Stimulated activated CD8-positive, alpha-beta memory T cell treated with anti-CD3 and anti-CD28 coated beads, Interleukin-4, amount 100 ng/mL, for 48 hours (primary cell): ENCODE measurements at regions not wholly inside any gene's neighbourhood (a gene's known extent, or its start where the extent isn't known, plus 50 kb on each side); places are given as distances from the start of the nearest gene placed in this dataset.

Experiments used
- DNase-seq: peaks from one replicate; pipeline ENCODE4 v3.0.0-alpha.2; 2020

DNA sequence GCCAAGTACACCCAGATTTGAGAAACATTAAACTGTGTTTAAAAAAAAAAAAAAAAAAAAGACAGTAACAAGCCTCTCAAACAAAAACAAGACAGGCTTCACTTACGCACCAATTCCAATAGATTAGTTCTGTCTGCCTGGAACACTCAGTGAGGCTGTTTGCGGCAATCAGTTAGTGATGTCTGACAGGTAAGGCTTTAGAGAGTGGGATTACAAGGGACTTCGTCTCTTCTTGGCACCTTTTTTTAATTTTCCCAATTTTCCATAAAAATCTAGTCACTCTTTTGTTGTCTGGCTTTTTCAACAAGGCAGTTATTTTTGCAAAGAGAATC is 79.6 kb downstream of the NCOR2 start:
- no peak for DNase-seq

DNA sequence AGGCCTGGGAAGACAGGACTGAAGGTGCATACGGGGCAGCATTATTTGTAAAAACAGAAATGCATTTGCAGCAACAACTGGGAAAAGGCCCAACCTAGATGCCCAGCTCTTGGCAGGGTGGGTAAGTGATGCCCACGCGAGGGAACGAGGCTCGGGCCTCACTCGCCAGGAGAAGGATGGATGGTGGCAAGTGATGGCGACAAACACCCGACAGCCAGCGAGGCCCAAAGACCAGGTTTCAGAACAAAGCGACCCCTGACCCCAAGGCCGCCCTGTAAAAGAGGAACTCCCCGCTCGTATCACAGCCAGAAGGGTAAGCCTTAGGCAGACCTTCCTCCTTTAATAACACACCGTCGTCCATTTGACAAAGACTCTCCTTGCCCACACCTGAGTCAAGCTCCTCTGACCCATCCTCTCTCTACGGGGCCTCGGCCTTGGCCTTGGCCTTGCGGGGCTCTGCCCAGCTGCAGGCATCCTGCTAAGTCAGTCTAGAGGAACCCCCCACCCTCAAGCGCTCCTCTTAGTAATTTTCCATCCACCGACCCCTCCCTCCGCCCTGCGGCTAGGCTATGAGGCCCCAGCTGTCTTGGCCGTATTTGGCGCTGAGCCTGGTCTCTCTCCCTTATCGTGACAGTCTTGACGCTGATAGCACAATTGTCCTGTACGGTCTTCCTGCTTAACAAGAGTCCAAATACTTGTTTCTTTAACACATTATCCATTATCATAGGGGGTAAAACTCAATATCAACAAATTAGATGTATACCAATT is 80.2 kb downstream of the NCOR2 start:
- no peak for DNase-seq

- DNase-seq = no peak
Measured at GRCh38 chr12:124486346-124486963, 81.0 kb downstream of the NCOR2 start.

GRCh38 chr12:124485371-124485770 is 82.0 kb downstream of the NCOR2 start:
- DNase-seq = no peak

DNA sequence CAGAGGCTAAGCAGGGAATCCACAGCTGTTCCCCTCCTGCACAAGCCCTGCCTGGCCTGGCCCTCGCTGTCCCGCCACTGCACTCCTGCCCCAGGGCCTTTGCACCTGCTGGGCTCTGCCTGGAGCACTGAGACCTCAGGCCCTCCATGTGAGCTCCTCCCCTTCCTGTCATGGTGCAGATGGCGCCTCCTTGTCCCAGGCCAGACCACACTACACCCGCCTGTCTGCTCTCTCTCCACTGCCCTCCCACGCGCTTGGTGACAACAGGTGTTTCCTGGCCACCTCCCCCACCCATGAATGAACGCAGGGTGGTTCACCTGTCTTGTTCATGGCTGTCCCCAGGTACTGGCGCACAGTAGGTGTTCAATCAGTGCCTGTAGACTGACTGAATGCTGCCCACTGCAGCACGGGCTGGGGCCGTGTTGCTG is 82.9 kb downstream of the NCOR2 start:
- peak; percentile 49 for DNase-seq

GRCh38 chr12:124484067-124484466 is 83.3 kb downstream of the NCOR2 start:
- DNase-seq = no peak

DNA sequence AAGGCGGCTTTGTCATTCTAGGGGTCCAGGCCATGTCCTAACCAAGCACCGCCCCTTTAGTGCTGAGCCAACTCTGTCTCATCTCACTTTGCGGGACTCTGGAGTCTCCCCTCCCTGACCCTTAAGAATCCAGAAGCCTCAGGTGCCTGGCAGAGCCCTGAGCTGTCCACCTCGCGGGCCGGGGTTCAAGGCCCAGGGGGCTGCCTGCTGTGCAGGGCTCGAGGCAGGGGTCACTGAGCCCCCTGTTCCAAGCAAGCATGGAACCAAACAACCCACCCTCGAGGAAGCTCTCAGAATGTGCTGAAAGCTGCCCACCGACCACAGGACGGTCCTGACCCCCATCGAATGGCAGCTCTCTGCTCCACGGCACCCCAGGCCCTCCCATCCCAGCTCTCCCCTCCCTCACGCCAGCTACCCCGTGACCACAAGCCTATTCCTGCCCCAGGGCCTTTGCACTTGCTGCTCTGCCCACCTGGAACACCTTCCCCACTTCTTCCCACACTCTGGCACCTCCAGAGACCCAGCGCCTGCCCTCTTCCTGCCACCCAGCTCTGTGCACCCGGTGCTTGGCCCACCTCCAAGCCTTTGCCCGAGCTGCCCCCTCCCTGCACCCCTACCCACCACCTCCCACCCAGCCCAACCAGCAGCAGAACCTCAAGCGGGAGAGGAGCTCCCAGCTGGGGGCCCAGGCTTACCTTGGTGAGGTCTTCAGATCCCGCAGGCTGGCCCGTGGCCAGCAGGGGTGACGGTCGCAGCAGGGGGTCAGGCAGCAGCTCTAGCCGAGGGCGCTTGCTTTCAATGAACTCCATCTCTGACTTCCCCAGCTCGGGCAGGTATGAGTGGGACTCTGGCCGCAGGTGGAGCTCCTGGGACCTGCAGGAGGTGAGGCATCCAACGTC is 84.3 kb downstream of the NCOR2 start:
- no peak for DNase-seq

DNA sequence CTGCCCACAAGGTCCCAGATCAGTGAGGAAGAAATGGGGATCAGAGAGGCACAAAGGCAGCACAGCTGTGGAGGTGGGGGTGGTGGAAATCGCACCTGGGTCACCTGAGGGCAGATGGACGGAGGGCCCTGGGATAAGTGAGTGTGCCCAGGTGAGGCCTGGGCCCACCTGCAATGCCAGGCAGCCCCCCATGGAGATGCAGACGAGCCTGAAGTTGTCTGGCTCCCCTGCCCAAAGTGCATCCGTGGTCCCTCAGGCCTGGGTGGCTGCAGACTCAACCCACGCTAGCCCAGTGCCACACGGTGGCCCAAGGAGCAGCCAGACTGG is 84.9 kb downstream of the NCOR2 start:
- DNase-seq = no peak

DNA sequence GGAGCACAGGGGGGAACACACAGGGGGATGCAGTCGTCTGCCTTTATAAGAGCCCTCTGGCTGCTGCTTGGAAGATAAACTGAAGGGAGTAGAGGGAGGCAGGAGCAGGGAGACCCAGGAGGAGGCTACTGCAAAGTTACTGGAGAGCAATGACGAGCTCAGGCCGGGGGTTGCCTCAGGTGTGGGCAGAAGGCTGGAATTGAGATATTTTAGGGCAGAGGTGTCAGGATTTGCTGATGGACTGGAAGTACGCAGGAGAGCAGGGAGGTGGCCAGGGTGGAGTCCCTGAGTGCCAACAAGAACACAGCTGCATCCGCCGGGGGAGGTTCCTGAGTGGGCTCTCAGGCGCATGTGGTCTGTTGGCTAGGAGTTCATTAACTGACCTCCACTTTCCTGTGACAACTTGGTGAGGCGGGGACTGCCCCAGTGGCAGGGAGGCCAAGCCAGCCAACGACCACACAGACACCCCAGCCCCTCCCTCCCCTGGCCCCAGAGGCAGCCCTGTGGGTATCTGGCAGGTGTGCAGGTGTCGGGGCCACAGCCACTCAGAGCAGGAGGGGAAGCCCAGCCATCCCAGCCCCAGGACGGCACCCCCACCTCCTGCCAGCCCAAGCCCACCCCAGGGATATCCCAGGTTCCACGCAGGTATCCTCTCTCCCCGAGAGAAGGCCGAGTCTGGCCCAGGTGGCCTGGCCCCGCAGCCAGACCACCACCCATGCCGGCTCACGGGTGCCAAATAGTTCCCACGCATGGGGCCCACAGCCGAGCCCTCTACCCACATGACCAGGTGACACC is 85.4 kb downstream of the NCOR2 start:
- DNase-seq = no peak

DNA sequence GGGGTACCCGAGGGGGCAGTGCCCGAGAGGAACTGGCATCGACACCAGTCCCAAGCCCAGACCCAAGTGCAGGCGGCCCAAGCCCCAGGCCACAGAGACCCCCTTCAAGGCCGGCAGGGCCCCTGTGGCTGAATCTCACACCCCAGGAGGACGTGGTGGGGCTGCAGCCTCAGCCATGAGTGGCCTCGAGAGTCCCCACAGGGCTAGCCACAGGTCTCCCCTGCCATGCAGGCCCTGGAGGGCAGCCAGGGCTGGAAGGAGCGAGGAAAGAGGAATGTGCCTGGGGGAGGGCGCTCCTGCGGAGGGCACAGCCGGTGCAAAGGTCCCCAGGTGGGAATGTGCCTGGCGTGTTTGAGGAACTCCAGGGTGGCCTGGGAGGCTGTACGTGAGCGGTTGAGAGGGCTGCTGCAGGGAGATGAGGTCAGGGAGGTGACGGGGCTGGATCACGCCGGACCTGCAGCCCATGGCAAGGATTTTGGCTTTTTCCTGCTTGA is 86.1 kb downstream of the NCOR2 start:
- DNase-seq = no peak

GRCh38 chr12:124480469-124481256 is 86.7 kb downstream of the NCOR2 start:
- DNase-seq = peak; percentile 67

DNA sequence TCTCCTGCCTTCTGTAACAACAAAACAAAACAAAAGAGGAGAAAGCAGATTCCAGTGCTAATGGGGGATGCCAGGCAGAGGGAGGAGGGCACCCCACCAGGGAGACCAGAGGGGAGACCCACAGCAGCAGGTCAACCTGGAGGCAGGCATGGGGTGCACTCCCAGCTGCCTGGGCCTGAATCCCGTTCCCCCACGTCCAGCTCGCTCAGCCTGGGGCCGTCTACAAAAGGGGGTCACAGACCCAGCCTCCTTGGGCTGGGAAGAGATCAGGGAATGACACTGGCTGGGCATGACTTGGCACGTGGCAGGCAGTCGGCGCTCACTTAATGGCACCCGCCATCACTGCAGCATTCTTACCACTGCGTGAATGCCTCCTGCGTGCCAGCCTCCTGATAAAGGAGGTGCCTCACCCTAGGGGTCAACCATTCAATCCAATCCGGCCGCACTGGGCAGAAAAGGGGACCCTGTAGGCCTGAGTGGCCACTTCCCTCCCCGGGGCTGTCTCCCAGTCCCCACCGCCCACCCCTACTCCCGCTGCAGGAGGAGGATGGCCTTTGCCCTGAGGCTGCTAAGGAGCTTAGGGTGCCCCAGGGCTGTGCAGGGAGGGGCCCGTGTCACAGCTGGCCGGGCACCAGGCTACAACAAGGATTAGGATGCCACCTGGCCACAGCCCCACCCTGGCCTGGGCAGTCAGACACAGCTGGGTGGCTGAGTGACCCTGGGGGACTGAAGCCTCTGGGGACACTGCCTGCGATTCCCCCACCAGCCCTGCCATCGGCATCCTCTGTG is 87.5 kb downstream of the NCOR2 start:
- no peak for DNase-seq

DNA sequence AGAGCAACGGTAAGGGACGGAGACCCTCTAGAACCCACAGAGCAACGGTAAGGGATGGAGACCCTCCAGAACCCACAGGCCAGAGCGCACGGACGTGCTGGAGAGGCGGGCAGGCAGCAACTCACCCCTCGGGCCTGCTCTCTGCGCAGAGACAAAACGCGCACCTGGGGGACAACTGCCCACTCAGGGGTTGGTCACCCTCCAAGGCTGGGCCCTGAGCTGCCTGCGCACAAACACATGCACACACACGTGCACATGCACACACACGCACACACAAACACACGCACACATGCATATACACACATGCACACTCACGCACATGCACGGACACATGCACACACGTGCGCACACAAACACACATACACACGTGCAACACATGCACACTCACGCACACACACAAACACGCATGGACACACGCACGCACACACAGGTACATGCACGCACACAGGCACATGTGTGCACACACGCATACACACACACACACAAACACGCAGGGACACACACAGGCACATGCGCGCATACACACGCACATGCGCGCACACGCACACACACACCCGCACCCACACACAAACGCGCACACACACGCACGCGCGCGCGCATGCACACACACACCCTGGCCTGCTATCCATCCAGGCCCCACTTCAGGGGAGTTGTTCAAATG is 88.3 kb downstream of the NCOR2 start:
- no peak for DNase-seq

DNA sequence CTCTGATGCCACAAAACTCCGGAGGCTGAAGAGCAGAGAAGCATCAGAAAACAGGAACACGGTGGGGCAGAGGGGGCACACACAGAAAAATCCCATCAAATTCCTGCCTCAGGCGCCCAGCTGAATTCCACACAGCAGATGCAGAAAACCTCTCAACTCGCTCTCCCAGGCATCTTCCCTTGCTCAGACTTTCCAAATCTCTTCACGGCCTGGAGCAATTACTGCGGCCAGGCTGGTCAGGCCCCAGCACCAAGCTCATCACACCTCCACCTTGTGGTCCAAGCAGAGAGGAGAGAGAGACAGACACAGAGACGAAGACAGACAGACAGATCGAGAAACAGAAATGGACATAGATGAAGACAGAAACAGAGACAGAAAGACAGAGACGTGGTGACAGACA is 89.0 kb downstream of the NCOR2 start:
- no peak for DNase-seq

- no peak for DNase-seq
Measured at GRCh38 chr12:124477107-124477915, 90.1 kb downstream of the NCOR2 start.

DNA sequence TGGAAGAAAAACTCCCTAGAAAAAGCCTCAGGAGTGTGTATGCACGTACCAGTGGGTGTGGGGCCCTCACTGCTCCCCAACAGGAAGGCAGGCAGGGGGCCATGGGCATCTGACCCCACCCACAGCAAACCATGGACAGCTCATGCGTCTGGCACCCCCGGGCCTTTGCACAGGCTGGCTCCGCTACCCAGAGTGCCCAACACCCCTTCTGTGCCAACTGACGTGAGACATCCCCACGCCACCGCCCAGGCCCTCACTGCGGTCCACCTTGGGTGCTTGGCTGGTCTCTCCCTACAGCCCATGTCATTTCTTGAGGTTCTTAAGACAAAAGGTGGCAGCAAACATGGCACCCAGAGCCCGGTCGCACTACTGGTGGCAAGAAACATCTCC is 91.4 kb downstream of the NCOR2 start:
- DNase-seq = no peak

DNA sequence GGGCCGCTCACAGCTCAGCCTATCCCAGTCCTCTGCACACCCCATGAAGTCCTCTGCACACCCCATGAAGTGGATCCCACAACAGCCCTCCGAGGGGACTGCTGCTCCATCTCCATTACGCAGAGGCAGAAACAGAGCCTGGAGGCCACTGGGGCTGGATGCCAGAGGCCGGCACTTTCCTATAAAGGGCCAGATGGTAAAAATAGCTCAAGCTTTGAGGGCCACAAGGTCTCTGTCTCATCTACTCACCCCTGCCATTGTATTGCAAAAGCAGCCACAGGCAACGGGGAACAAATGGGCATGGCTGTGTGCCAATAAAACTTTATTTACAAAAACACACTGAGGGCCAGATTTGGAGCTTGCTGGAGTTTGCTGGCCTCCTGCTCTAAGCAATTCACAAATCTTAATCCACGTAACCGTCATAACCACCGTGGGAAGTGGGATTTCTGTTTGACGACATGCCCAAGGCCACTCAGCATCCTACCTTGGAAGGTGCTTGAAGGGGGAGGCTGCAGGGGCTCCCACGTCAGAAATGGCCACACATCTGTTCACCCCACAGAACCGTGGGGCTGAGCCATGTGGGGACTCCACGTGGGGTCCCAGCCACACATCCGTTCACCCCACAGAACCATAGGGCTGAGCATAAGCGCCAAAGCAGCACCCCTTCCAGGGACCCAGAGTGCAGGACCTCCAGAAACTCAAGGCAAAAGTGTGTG is 92.0 kb downstream of the NCOR2 start:
- DNase-seq = no peak

DNA sequence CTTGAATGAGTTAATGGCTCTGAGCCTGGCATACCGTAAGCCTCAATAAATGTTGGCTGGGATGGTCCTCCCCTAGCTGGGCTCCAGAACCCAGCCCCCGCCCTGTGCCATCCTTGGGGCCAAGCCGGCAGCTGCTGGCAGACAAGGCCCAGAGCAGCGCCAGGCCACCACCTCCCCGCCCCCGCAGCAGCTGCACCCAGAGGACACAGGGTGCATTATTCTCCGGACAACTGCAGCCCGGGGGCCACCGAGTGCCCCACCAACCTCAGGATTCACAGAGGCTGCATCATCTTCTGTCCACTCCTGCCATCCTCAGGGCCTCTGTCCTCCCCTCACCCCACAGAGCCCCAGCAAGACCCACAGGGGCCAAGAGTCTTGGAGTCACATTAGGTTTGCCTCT is 92.7 kb downstream of the NCOR2 start:
- no peak for DNase-seq

DNA sequence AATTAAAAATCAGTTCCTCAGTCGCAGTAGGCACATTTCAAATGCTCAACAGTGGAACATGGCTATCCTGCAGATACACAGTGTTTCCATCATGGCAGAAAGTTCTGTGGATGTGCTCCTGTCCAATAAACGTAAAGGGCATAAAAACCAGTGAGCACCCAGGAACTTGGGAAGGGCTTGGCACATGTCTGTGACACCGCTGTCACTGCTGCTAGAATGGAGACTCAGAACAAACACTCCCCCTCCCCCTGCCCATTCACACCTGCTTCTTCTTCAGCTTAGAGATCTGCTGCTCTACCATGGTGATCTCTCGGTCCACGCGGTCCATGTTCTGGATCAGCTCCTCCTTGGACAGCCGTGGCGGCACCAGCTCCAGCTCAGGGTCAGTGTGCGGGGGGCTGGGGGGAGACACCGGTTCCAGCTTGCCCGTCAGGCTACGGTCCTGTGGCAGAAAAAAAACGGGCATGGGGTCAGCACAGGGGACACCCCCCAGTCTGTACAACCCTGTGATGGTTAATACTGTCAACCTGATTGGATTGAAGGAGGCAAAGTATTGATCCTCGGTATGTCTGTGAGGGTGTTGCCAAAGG is 94.6 kb downstream of the NCOR2 start:
- no peak for DNase-seq
